Fibroblast of villous mesenchyme (primary cell): ENCODE measurements at regions not wholly inside any gene's neighbourhood (a gene's known extent, or its start where the extent isn't known, plus 50 kb on each side); places are given as distances from the start of the nearest gene placed in this dataset.

Experiments
- DNase-seq: peaks from one replicate; pipeline ENCODE4 v3.0.0-alpha.2; 2010; ENCODE audit warnings: low read depth
- H3K4me3 ChIP-seq: 2 replicates; pipeline ENCODE4 v1.5.1; 2011; ENCODE audit warnings: low read depth, mild to moderate bottlenecking, low read length
- CTCF ChIP-seq: IDR thresholded peaks from 2 replicates; pipeline ENCODE4 v1.5.1; 2012; ENCODE audit warnings: low read depth, mild to moderate bottlenecking, low read length; ENCODE audit not compliant: insufficient read depth

GRCh38 chr17:49906531-49907136 is 58.8 kb upstream of the TAC4 start:
- TF ChIP-seq CTCF, result no peak
- H3K4me3 ChIP-seq, result no peak overlapping the region
- no peak for DNase-seq

GRCh38 chr17:49907279-49907678 is 59.4 kb upstream of the TAC4 start:
- H3K4me3 ChIP-seq, result no peak overlapping the region
- no peak for DNase-seq
- no peak for TF ChIP-seq CTCF

GRCh38 chr17:49908782-49909714 is 59.9 kb upstream of the DLX4 start:
- DNase-seq, result no peak
- H3K4me3 ChIP-seq, result no peak overlapping the region
- no peak for TF ChIP-seq CTCF

- peak; percentile 56 for DNase-seq
- TF ChIP-seq CTCF, result no peak
- H3K4me3 ChIP-seq, result peak overlapping the region; percentile 23
Measured at GRCh38 chr17:49910094-49910857, 58.7 kb upstream of the DLX4 start.

- no peak for DNase-seq
- no peak overlapping the region for H3K4me3 ChIP-seq
- TF ChIP-seq CTCF, result no peak
Measured at GRCh38 chr17:49910858-49911204, 58.2 kb upstream of the DLX4 start.

GRCh38 chr17:49911719-49912118 is 57.3 kb upstream of the DLX4 start:
- no peak for TF ChIP-seq CTCF
- DNase-seq, result no peak
- no peak overlapping the region for H3K4me3 ChIP-seq
